ENCODE measurements at regions not wholly inside any gene's neighbourhood (a gene's known extent, or its start where the extent isn't known, plus 50 kb on each side); places are given as distances from the start of the nearest gene placed in this dataset.

DNA sequence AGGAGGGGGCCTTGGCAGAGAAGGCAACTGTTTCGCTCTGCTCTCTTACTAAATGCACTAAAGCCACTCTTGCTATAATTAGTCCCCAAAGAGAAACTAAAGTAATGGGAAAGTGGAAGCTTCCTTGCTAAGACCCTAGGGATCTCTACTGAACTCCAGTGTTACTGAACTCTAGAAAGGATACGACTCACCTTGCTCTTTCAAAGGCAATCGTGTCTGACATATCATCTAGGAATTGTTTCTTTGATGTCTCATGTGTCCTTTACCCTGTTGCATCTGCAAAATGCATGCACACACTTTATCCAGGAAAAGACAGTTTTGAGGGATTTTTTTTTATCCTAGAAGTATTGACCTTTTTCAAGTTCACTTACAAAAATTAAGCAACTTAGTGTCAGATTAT is 148.1 kb upstream of the FAM9B start:
- intact Hi-C loops (cut with DNase I): no loop called here
- DNase-seq (ENCODE audit: low spot score): no peak
- Histone ChIP-seq H3K27ac (no peak overlapping the region), H3K27me3 (replicated peaks; ENCODE audit: insufficient read depth) (no peaks in the 10 kb centered on the region), H3K4me1 (replicated peaks) (no peaks in the 10 kb centered on the region), H3K36me3 (no peaks in the 10 kb centered on the region), H3K4me3 (no peak overlapping the region), H3K9me3 (no peaks in the 10 kb centered on the region)
- TF ChIP-seq POLR2AphosphoS5 (IDR thresholded peaks at IDR 0.05): no peak
- TF ChIP-seq, protein P1, sequence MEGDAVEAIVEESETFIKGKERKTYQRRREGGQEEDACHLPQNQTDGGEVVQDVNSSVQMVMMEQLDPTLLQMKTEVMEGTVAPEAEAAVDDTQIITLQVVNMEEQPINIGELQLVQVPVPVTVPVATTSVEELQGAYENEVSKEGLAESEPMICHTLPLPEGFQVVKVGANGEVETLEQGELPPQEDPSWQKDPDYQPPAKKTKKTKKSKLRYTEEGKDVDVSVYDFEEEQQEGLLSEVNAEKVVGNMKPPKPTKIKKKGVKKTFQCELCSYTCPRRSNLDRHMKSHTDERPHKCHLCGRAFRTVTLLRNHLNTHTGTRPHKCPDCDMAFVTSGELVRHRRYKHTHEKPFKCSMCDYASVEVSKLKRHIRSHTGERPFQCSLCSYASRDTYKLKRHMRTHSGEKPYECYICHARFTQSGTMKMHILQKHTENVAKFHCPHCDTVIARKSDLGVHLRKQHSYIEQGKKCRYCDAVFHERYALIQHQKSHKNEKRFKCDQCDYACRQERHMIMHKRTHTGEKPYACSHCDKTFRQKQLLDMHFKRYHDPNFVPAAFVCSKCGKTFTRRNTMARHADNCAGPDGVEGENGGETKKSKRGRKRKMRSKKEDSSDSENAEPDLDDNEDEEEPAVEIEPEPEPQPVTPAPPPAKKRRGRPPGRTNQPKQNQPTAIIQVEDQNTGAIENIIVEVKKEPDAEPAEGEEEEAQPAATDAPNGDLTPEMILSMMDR (IDR thresholded peaks at IDR 0.05): no peak
- no peak for TF ChIP-seq POLR2A (IDR thresholded peaks at IDR 0.05)
- WGBS: 86% methylated on average over 3 of the region's 3 CpGs

GRCh38 chrX:9183481-9183880 is 149.6 kb upstream of the FAM9B start:
- H3K4me3 ChIP-seq: no peak overlapping the region
- WGBS: 54% methylated on average over 2 of the region's 2 CpGs
- no peak overlapping the region for H3K27ac ChIP-seq
- H3K27me3 ChIP-seq (replicated peaks; ENCODE audit: insufficient read depth): no peaks in the 10 kb centered on the region
- H3K4me1 ChIP-seq (replicated peaks): no peaks in the 10 kb centered on the region
- intact Hi-C loops (cut with DNase I): no loop called here
- DNase-seq (ENCODE audit: low spot score): no peak
- TF ChIP-seq, protein P1 (IDR thresholded peaks at IDR 0.05): no peak
- no peak for TF ChIP-seq POLR2A (IDR thresholded peaks at IDR 0.05)
- no peak for TF ChIP-seq POLR2AphosphoS5 (IDR thresholded peaks at IDR 0.05)
- no peaks in the 10 kb centered on the region for H3K9me3 ChIP-seq
- no peaks in the 10 kb centered on the region for H3K36me3 ChIP-seq

GRCh38 chrX:9184211-9184610 is 150.3 kb upstream of the FAM9B start:
- no peak for DNase-seq (ENCODE audit: low spot score)
- Histone ChIP-seq H3K27ac (no peak overlapping the region), H3K9me3 (no peaks in the 10 kb centered on the region), H3K27me3 (replicated peaks; ENCODE audit: insufficient read depth) (no peaks in the 10 kb centered on the region), H3K4me3 (no peak overlapping the region), H3K4me1 (replicated peaks) (no peaks in the 10 kb centered on the region), H3K36me3 (no peaks in the 10 kb centered on the region)
- no peak for TF ChIP-seq POLR2AphosphoS5 (IDR thresholded peaks at IDR 0.05)
- TF ChIP-seq POLR2A (IDR thresholded peaks at IDR 0.05): no peak
- TF ChIP-seq, protein P1 (IDR thresholded peaks at IDR 0.05): no peak
- intact Hi-C loops (cut with DNase I): no loop called here
- WGBS: 84% methylated on average over 4 of the region's 4 CpGs

- intact Hi-C loops (cut with DNase I): no loop called here
- no peak overlapping the region for H3K27ac ChIP-seq
- H3K4me1 ChIP-seq (replicated peaks): no peaks in the 10 kb centered on the region
- H3K9me3 ChIP-seq: no peaks in the 10 kb centered on the region
- WGBS: 67% methylated on average over 3 of the region's 3 CpGs
- no peak for DNase-seq (ENCODE audit: low spot score)
- no peaks in the 10 kb centered on the region for H3K36me3 ChIP-seq
- no peaks in the 10 kb centered on the region for H3K27me3 ChIP-seq (replicated peaks; ENCODE audit: insufficient read depth)
- H3K4me3 ChIP-seq: no peak overlapping the region
- no peak for TF ChIP-seq POLR2A (IDR thresholded peaks at IDR 0.05)
- TF ChIP-seq, protein P1 (IDR thresholded peaks at IDR 0.05): no peak
- no peak for TF ChIP-seq POLR2AphosphoS5 (IDR thresholded peaks at IDR 0.05)
Observed at GRCh38 chrX:9188117-9188516, 154.2 kb upstream of the FAM9B start.

DNA sequence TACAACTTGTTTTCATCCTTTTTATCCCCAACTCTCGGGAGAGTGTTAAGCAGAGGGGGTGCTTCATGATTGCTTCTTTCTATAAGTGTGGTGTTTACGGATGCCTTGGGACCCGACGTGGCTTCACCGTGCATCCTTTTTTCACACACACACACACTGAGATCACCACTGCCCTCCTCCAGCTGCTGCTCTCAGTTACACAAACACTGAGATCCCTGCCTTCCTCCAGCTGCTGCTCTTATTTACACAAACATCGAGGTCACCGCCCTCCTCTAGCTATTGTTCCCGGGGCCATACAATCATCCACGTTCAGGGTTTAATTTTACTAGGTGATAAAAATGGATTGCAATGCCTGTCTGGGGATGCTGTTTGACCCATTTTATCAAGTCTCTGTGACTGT is 155.4 kb upstream of the FAM9B start:
- intact Hi-C loops (cut with DNase I): no loop called here
- TF ChIP-seq POLR2A (IDR thresholded peaks at IDR 0.05): no peak
- TF ChIP-seq POLR2AphosphoS5 (IDR thresholded peaks at IDR 0.05): no peak
- TF ChIP-seq, protein P1 (IDR thresholded peaks at IDR 0.05): no peak
- no peak overlapping the region for H3K27ac ChIP-seq
- no peaks in the 10 kb centered on the region for H3K9me3 ChIP-seq
- H3K4me1 ChIP-seq (replicated peaks): no peaks in the 10 kb centered on the region
- no peaks in the 10 kb centered on the region for H3K36me3 ChIP-seq
- no peak for DNase-seq (ENCODE audit: low spot score)
- H3K4me3 ChIP-seq: no peak overlapping the region
- no peaks in the 10 kb centered on the region for H3K27me3 ChIP-seq (replicated peaks; ENCODE audit: insufficient read depth)
- 65% methylated on average over 9 of the region's 9 CpGs for WGBS
